Dedifferentiated amniotic fluid mesenchymal stem cell (primary cell): ENCODE measurements at regions not wholly inside any gene's neighbourhood (a gene's known extent, or its start where the extent isn't known, plus 50 kb on each side); places are given as distances from the start of the nearest gene placed in this dataset.
"Not testable (repeated sequence)": the region's sequence is repeated elsewhere in the genome, so short reads cannot be mapped to it uniquely, and the experiment has no call there.

Experiments used
- DNase-seq: peaks from one replicate; pipeline ENCODE4 v3.0.0-alpha.2; 2016; ENCODE audit errors: extremely low spot score

GRCh38 chr22:33221568-33221967 lies 163.4 kb upstream of the SYN3 start:
- DNase-seq: peak; percentile 69

GRCh38 chr22:33220476-33221080 lies 162.4 kb upstream of the SYN3 start:
- DNase-seq: no peak

- no peak for DNase-seq
These were observed 161.6 kb upstream of the SYN3 start for GRCh38 chr22:33219648-33220384.

GRCh38 chr22:33213383-33214075 lies 155.3 kb upstream of the SYN3 start:
- no peak for DNase-seq

GRCh38 chr22:33209930-33210784 lies 152.0 kb upstream of the SYN3 start:
- DNase-seq: no peak

- no peak for DNase-seq
These were observed 146.2 kb upstream of the SYN3 start for GRCh38 chr22:33204408-33204807.

GRCh38 chr22:33202455-33202854 lies 144.3 kb upstream of the SYN3 start:
- no peak for DNase-seq

- DNase-seq: no peak
These were observed 136.4 kb upstream of the SYN3 start for GRCh38 chr22:33194529-33195077.

- DNase-seq: no peak
These were observed 134.0 kb upstream of the SYN3 start for GRCh38 chr22:33192156-33192555.

GRCh38 chr22:33188326-33188725 lies 130.1 kb upstream of the SYN3 start:
- no peak for DNase-seq

- DNase-seq: no peak
These were observed 128.6 kb upstream of the SYN3 start for GRCh38 chr22:33186816-33187215.

GRCh38 chr22:33180356-33180755 lies 122.2 kb upstream of the SYN3 start:
- no peak for DNase-seq

GRCh38 chr22:33167998-33168790 lies 110.0 kb upstream of the SYN3 start:
- DNase-seq: no peak

- no peak for DNase-seq
These were observed 108.0 kb upstream of the SYN3 start for GRCh38 chr22:33166206-33166605.

- DNase-seq: no peak
These were observed 105.6 kb upstream of the SYN3 start for GRCh38 chr22:33163815-33164214.

- no peak for DNase-seq
These were observed 104.0 kb upstream of the SYN3 start for GRCh38 chr22:33162196-33162595.

- DNase-seq: no peak
These were observed 102.3 kb upstream of the SYN3 start for GRCh38 chr22:33160525-33160924.

GRCh38 chr22:33154967-33155366 lies 96.8 kb upstream of the SYN3 start:
- not testable (repeated sequence) for DNase-seq

- DNase-seq: no peak
These were observed 91.4 kb upstream of the SYN3 start for GRCh38 chr22:33149611-33150010.

GRCh38 chr22:33144721-33145120 lies 86.5 kb upstream of the SYN3 start:
- DNase-seq: no peak
